Gastrocnemius medialis (tissue), 4 donors: ENCODE measurements at regions not wholly inside any gene's neighbourhood (a gene's known extent, or its start where the extent isn't known, plus 50 kb on each side); places are given as distances from the start of the nearest gene placed in this dataset.

Source experiments
- ATAC-seq, 2 donors: fragments of 150-250 bp; one replicate each; pipeline ENCODE4 v1.9.1; 2016
- DNase-seq, 2 donors: peaks; one replicate each; pipeline ENCODE4 v3.0.0-alpha.2; 2019
- H3K27ac ChIP-seq, 4 donors: fragments of 200-600 bp; sonication (generic); 1 replicate in 1 of 4; 2 replicates in 3 of 4; pipeline ENCODE4 v1.5.1; 2016 to 2018; ENCODE audit warnings: mild to moderate bottlenecking in 2 of 4, moderate library complexity in 1 of 4
- H3K27me3 ChIP-seq, 3 donors: fragments of 200-600 bp; sonication (generic) in 2 of 3; 1 replicate in 1 of 3; 2 replicates in 2 of 3; pipeline versions ENCODE4 v1.5.1 to v1.6.0; 2016 to 2019; ENCODE audit warnings: mild to moderate bottlenecking in 1 of 3, moderate library complexity in 1 of 3
- H3K36me3 ChIP-seq, 2 donors: fragments of 200-600 bp; sonication (generic) in 1 of 2; one replicate each; pipeline ENCODE4 v1.5.1; 2017 to 2018
- H3K4me1 ChIP-seq, 2 donors: fragments of 200-600 bp; sonication (generic) in 1 of 2; one replicate each; pipeline ENCODE4 v1.5.1; 2016 to 2017; ENCODE audit warnings: mild to moderate bottlenecking in 2 of 2
- H3K4me3 ChIP-seq, 4 donors: fragments of 200-600 bp; sonication (generic) in 3 of 4; 1 replicate in 1 of 4; 2 replicates in 3 of 4; pipeline ENCODE4 v1.5.1; 2016 to 2019; ENCODE audit warnings: mild to moderate bottlenecking in 2 of 4
- H3K9me3 ChIP-seq, 3 donors: fragments of 200-600 bp; sonication (generic) in 2 of 3; 1 replicate in 1 of 3; 2 replicates in 2 of 3; pipeline ENCODE4 v1.5.1; 2016 to 2019
- POLR2A ChIP-seq, 2 donors: fragments of 450-650 bp; IDR thresholded peaks; one replicate each; pipeline ENCODE4 v1.6.1; 2017; ENCODE audit warnings: antibody characterized with exemption in 2 of 2, mild to moderate bottlenecking in 2 of 2, moderate library complexity in 2 of 2
- in situ Hi-C, 4 donors: fragments of 200-750 bp; cut with MboI; loops; one replicate each; pipeline versions ENCODE4 v1.15.0 to v1.8.0; 2017; ENCODE audit warnings: low sequenced_read_pairs in 4 of 4
- intact Hi-C: fragments of 100-400 bp; cut with DNase I; formaldehyde crosslinking; loops from one replicate; pipeline ENCODE4 v1.15.1; 2023; ENCODE audit warnings: low total_unique reads
- TF ChIP-seq, protein P1 (sequence below), 5 experiments: fragments of 450-650 bp in 3 of 5; fragments of 200-600 bp in 2 of 5; sonication (generic) in 2 of 5; IDR thresholded peaks in 4 of 5; conservative IDR thresholded peaks in 1 of 5; 1 replicate in 4 of 5; 2 replicates in 1 of 5; pipeline ENCODE4 v1.5.1; 2016 to 2019; ENCODE audit warnings: antibody characterized with exemption in 5 of 5, mild to moderate bottlenecking in 3 of 5, moderate library complexity in 3 of 5

DNA sequence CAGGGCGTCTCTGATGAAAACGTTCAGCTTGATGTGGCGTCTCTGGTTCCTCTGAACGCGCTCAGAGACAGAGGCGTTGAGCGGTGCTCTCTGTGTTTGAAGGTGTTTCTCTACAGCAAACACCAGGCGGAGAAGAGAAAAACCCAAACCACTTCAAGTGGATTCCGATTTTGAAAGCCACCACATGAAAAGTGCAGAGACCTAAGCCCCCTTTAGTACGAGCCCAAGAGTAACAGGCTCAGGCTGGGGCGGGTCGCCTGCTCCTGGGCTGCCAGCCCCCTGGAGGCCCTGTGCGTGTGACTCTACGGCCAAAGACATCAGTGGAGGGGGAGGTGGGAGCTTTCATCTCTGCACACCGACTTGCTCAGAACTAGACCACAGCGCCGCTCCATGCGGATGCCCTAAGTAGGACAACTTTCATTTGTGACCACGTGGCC, 328.4 kb downstream of the MAF start:
- H3K27me3 ChIP-seq, result no peaks in the 10 kb centered on the region
- no peaks in the 10 kb centered on the region for H3K9me3 ChIP-seq
- H3K36me3 ChIP-seq, result no peaks in the 10 kb centered on the region
- TF ChIP-seq POLR2A (IDR thresholded peaks at IDR 0.05), result no peak
- TF ChIP-seq, protein P1, sequence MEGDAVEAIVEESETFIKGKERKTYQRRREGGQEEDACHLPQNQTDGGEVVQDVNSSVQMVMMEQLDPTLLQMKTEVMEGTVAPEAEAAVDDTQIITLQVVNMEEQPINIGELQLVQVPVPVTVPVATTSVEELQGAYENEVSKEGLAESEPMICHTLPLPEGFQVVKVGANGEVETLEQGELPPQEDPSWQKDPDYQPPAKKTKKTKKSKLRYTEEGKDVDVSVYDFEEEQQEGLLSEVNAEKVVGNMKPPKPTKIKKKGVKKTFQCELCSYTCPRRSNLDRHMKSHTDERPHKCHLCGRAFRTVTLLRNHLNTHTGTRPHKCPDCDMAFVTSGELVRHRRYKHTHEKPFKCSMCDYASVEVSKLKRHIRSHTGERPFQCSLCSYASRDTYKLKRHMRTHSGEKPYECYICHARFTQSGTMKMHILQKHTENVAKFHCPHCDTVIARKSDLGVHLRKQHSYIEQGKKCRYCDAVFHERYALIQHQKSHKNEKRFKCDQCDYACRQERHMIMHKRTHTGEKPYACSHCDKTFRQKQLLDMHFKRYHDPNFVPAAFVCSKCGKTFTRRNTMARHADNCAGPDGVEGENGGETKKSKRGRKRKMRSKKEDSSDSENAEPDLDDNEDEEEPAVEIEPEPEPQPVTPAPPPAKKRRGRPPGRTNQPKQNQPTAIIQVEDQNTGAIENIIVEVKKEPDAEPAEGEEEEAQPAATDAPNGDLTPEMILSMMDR (IDR thresholded peaks at IDR 0.05 in 4 of 5, conservative IDR thresholded peaks at IDR 0.05 in 1 of 5), result no peak
- ATAC-seq (no peak), DNase-seq (no peak)
- H3K4me1 ChIP-seq, result no peaks in the 10 kb centered on the region
- intact Hi-C loops, result no loop called here
- H3K27ac ChIP-seq, result no peak overlapping the region
- no peak overlapping the region for H3K4me3 ChIP-seq
- in situ Hi-C loops, result no loop called here

DNA sequence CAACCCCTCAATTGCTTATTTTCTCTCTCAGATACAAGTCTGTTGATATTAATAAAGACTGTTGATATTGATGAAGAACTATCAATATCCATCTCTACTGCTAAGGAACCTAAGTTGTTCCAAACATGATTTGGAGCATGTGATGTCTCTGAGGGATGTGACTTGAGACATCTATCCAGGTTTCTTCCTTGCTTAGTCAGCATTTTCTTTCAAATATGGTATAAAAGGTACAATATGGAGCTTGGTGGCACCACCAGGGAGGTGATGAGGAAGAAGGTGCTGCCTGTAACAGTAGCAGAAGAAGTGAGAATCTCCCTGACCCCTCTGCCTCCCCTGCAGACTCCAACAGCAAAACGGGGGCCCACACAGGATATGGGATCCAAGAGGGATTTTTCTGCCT, 329.0 kb downstream of the MAF start:
- Histone ChIP-seq H3K9me3 (no peaks in the 10 kb centered on the region), H3K4me3 (no peak overlapping the region), H3K27me3 (no peaks in the 10 kb centered on the region), H3K36me3 (no peaks in the 10 kb centered on the region), H3K4me1 (no peaks in the 10 kb centered on the region), H3K27ac (no peak overlapping the region)
- TF ChIP-seq, protein P1 (IDR thresholded peaks at IDR 0.05 in 4 of 5, conservative IDR thresholded peaks at IDR 0.05 in 1 of 5), result no peak
- no peak for TF ChIP-seq POLR2A (IDR thresholded peaks at IDR 0.05)
- intact Hi-C loops (no loop called here), in situ Hi-C loops (no loop called here)
- DNase-seq, result no peak
- ATAC-seq, result no peak

DNA sequence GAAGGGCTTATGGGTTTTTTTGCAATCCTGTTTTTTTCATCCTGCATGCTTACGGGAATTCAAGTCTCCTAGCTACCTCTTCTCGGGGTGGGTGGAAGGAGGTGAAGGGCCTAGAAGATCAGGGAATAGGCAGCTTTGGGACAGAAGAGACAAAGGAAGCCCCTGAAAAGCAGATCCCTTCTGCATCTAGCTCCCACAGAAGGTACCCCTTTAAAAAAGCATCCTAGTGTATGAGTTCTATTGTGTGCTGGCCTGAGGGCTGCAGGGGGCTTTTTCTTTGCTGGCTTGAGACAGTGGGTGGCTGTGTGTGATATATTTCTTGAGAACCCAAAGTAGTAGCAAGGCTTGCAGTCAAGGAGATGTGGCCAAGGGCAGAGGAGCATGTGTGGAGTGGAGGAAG, 330.5 kb downstream of the MAF start:
- no peak for ATAC-seq
- no peak for TF ChIP-seq POLR2A (IDR thresholded peaks at IDR 0.05)
- TF ChIP-seq, protein P1 (IDR thresholded peaks at IDR 0.05 in 4 of 5, conservative IDR thresholded peaks at IDR 0.05 in 1 of 5), result no peak
- H3K27me3 ChIP-seq, result no peaks in the 10 kb centered on the region
- no peaks in the 10 kb centered on the region for H3K9me3 ChIP-seq
- no peak overlapping the region for H3K4me3 ChIP-seq
- H3K4me1 ChIP-seq, result no peaks in the 10 kb centered on the region
- no peak for DNase-seq
- H3K27ac ChIP-seq, result no peak overlapping the region
- intact Hi-C loops, result no loop called here
- in situ Hi-C loops, result no loop called here
- no peaks in the 10 kb centered on the region for H3K36me3 ChIP-seq

DNA sequence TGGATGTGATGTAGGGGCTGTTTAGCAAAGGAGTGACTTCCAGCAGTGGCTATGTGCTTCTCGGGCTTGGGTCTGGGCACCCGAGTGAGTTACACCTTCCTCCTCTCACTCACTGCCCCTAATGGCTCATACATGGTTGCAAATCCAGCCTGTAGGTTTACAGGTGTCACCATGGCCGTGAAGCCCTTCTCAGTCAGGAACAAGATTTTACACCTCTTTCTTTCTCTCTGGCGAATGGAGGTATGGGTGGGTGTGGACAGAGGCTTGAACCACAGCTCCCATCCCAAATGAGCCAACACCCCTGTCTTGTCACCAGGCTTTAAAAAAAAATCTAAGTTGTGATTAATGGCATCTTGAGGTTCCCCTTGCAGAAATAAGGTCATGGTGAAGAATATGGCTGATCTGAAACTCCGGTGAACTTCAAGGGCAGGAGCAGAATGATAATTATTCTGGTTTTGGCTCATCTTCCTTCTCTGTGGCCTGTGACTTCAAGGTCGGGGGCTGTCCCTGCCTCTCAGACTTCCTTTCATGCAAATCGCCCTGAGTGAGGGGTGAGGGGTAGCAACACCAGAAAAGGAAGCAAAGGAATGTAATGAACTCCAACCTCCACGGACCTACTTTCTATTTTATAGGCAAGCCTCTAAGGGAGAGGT, 331.2 kb downstream of the MAF start:
- DNase-seq, result no peak
- ATAC-seq, result no peak
- TF ChIP-seq, protein P1 (IDR thresholded peaks at IDR 0.05 in 4 of 5, conservative IDR thresholded peaks at IDR 0.05 in 1 of 5), result no peak
- no peak for TF ChIP-seq POLR2A (IDR thresholded peaks at IDR 0.05)
- Histone ChIP-seq H3K9me3 (no peaks in the 10 kb centered on the region), H3K27me3 (no peaks in the 10 kb centered on the region), H3K4me1 (no peaks in the 10 kb centered on the region), H3K36me3 (no peaks in the 10 kb centered on the region), H3K4me3 (no peak overlapping the region), H3K27ac (no peak overlapping the region)
- intact Hi-C loops (no loop called here), in situ Hi-C loops (no loop called here)

DNA sequence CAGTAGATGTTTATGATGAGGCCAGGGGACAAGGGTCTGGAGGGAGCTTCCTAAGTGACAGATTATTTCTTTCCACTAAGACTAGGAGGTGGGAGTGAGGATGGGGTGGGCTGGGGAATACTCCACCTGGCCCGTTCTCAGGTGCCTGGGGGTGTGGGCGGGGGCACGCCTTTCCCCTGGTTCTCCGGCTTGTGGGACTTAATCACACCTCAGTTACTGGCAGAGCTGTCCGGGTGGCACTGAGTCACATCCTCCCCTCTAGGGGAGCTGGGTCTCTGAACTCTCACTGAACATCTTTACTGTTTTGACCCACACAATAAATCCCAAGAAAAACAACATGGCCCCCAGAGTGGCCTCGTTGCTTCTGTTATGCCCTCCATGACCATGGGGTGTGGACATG, 332.8 kb downstream of the MAF start:
- H3K27ac ChIP-seq, result no peak overlapping the region
- no peaks in the 10 kb centered on the region for H3K36me3 ChIP-seq
- no peaks in the 10 kb centered on the region for H3K27me3 ChIP-seq
- peaks cover 0 to 4% of the 10 kb centered on the region in 2 donors for H3K4me1 ChIP-seq
- in situ Hi-C loops (no loop called here), intact Hi-C loops (no loop called here)
- H3K4me3 ChIP-seq, result no peak overlapping the region
- DNase-seq (no peak), ATAC-seq (no peak)
- no peaks in the 10 kb centered on the region for H3K9me3 ChIP-seq
- TF ChIP-seq POLR2A (IDR thresholded peaks at IDR 0.05), result no peak
- TF ChIP-seq, protein P1 (IDR thresholded peaks at IDR 0.05 in 4 of 5, conservative IDR thresholded peaks at IDR 0.05 in 1 of 5), result no peak
